IPS DF 4.7 (cell line): ENCODE measurements at regions not wholly inside any gene's neighbourhood (a gene's known extent, or its start where the extent isn't known, plus 50 kb on each side); places are given as distances from the start of the nearest gene placed in this dataset.
A peak's percentile ranks its signal among the peaks of the same experiment; 100 is the strongest.
"Not testable (repeated sequence)": the region's sequence is repeated elsewhere in the genome, so short reads cannot be mapped to it uniquely, and the experiment has no call there.

ENCODE experiments used
- DNase-seq: peaks from one replicate; pipeline ENCODE4 v3.0.0-alpha.2; 2013; ENCODE audit warnings: low spot score; ENCODE audit errors: extremely low read depth

- no peak for DNase-seq
Observed at GRCh38 chr5:164265566-164265965, 760.1 kb downstream of the MAT2B start.

GRCh38 chr5:164266571-164266970 is 761.2 kb downstream of the MAT2B start:
- no peak for DNase-seq

DNA sequence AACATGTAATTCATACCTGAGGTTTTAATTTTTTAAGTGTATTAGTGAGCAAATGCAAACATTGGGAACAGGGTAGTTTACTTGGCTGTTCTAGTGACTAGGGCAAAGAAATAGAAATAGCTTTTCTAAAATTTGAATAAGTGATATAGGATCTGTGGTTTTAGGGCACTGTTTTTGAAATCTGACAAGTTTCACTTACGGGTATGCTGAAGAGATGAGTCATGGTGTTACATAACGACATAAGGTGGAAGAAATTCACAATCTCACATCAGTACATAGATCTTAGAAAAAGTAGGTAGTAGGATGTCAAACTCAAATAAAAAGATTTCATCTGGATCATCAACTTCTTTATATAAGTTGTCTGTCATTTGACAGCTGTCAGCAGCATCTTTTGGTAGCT is 772.3 kb downstream of the MAT2B start:
- DNase-seq = no peak

- no peak for DNase-seq
Observed at GRCh38 chr5:164289526-164289925, 784.1 kb downstream of the MAT2B start.

GRCh38 chr5:164296603-164297080 is 791.2 kb downstream of the MAT2B start:
- peak; percentile 33 for DNase-seq

GRCh38 chr5:164298165-164298564 is 792.7 kb downstream of the MAT2B start:
- no peak for DNase-seq

DNA sequence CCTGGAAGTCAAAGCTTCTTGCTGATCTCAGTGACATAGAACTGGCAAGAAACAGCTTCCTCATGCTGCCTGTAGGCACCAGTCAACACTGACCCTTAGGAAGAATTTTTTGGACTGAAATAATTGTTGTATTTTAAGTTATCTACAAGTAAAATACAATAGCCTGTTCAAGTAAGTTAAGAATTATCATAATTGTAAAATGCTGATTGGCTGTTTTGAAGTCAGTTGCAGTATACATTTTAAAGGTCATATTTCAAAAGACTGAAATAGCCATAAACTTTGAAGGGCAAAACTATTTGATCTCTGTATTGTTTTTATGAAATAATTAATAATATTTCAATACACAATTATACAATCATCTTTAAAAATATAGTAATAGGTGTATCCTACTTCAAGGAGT is 794.9 kb downstream of the MAT2B start:
- no peak for DNase-seq

GRCh38 chr5:164301136-164301535 is 795.7 kb downstream of the MAT2B start:
- DNase-seq = no peak

DNA sequence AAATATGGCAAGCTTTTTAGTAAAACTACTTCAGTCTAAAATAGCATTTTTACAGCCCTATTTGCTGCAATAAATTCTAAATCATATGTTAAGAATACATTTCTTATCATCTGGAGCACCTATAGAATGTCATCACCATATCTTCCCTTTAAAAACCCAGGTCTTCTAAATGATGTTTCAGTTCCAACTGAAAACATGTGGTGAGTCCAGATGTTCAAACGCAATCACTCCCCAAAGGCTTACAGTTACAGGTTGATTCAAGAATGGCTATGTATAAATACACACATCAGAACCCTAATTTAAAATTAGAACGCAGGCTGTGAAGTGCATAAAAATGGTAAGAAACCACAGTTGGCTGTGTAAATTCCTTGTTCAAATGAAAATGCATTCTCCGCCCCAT is 796.3 kb downstream of the MAT2B start:
- DNase-seq = no peak

DNA sequence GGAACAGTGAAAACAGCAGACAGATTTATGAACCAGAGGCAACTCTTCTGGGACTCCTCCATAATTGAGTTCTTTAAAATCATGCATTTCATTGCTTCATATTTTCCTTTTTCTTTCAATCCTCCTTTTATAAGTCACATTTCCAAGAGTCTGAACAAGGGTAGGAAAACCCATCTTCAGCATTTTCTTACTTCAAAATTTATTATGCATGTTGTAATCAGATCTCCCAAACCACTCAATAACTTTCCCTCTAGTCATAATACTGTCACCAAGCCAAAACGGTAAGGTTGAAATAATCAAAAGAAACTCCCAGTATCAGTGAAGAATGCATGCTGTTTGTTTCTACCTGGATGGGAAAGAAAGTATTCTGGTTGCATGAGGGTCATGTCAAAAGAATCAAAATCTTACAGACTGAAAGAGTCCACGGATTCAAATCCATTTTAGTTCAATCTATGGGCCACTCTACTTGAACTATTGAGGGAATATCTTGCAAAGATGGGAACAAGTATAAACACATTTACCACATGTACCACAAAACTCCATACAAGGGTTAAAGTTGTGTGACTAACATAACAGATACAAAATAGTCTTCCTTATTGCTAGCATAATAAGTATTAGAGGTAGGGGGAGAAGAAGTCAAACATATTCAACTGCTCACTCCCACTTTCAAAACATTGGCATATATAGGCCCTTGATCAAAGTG is 797.3 kb downstream of the MAT2B start:
- DNase-seq = no peak

DNA sequence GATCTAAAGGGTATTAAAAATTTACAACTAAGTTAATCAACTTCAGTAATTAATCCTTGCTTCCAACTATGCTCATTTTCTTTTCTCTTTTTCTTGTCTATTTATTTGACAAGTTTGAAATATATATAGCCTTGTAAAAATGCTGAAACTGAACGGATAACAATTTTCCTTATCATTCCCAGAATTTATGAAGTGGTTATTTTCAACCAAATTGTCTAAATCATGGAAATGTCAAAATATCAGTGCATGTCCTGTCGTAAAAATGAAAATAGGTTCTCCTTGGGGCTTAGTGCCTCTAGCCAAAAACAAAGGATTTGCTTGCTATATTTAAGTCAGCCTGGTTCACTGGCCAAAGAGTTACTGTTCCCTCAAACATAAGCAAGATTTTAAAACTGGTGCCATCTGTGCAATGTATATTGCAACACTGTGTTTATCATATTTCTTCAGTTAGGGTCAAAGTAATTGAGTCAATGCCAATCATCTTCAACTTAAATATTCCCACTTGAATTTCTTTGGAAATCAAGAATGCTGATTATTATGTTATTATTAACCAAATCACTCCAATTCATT is 798.3 kb downstream of the MAT2B start:
- DNase-seq = no peak

DNA sequence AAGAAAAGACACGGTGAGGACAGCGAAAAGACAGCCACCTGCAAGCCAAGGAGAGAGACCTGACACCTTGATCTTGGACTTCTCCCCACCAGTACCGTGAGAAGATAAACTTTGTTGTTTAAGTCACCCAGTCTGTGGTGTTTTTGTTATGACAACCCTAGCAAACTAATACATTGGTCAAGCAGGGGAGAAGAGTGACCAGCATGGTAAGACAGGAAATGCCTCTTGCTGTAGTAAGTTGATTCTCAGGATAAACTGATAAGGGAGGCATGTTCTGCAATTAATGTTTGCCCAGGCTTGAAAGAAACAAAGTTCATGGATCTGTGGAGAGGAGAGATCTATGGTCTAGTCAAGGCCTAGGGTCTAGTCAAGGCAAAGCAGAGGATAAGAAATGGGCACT is 801.2 kb downstream of the MAT2B start:
- no peak for DNase-seq

GRCh38 chr5:164312801-164313200 is 807.4 kb downstream of the MAT2B start:
- DNase-seq = no peak

DNA sequence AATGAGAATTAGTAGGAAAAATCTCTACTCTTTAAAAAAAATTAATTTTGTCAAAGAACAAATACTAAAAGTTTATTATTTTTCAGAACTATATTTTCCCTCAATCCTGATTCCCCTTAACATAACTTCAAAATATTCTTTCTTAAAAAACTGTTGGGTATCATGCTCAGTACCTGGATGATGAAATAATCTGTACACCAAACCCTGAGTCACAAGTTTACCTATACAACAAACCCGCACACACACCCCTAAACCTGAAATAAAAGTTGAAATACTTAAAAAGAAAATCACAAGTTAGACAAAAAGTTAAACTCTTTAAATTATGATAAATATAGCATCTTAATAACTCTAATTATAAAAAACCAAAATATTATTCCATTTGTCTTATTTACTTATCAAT is 812.3 kb downstream of the MAT2B start:
- DNase-seq = no peak

GRCh38 chr5:164319161-164319560 is 813.7 kb downstream of the MAT2B start:
- no peak for DNase-seq

- no peak for DNase-seq
Observed at GRCh38 chr5:164324239-164324638, 818.8 kb downstream of the MAT2B start.

- no peak for DNase-seq
Observed at GRCh38 chr5:164326219-164326618, 820.8 kb downstream of the MAT2B start.

DNA sequence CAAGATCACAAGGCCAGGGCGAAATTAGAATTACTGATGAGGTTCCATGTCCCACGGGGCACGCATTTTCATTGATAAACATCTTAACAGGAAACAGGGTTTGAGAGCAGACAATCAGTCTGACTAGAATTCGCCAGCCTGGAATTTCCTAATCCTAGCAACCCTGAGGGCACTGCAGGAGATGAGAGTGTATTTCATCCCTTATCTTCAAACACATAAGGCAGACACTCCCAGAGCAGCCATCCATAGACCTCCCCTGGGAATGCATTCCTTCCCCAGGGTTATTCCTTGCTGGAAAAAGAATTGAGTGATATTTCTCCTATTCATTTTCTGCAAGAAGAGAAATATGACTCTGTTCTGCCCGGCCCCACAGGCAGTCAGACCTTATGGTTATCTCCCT is 821.7 kb downstream of the MAT2B start:
- not testable (repeated sequence) for DNase-seq

- DNase-seq = no peak
Observed at GRCh38 chr5:164332349-164333196, 827.2 kb downstream of the MAT2B start.

- DNase-seq = no peak
Observed at GRCh38 chr5:164335837-164336236, 830.4 kb downstream of the MAT2B start.

DNA sequence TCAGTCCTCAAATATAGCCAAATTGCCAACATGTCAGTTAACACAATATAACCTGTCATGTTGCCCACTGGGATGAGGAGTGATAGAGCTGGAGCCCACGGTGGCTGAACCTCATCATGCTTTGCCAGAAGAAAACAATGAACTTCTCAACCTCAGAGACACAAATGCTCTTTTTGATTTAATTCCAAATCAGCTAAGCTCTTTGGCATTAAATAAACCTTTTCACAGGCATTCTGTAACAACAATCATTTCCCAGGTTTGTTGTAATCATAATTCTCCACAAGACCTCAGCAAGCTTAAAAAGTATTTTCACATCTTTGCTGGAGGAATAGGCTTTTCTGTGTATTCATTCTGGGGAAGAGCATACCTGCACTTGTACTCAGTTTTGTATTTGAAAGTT is 830.9 kb downstream of the MAT2B start:
- no peak for DNase-seq

- DNase-seq = no peak
Observed at GRCh38 chr5:164336906-164337305, 831.5 kb downstream of the MAT2B start.
